ENCODE measurements at regions not wholly inside any gene's neighbourhood (a gene's known extent, or its start where the extent isn't known, plus 50 kb on each side); places are given as distances from the start of the nearest gene placed in this dataset.

DNA sequence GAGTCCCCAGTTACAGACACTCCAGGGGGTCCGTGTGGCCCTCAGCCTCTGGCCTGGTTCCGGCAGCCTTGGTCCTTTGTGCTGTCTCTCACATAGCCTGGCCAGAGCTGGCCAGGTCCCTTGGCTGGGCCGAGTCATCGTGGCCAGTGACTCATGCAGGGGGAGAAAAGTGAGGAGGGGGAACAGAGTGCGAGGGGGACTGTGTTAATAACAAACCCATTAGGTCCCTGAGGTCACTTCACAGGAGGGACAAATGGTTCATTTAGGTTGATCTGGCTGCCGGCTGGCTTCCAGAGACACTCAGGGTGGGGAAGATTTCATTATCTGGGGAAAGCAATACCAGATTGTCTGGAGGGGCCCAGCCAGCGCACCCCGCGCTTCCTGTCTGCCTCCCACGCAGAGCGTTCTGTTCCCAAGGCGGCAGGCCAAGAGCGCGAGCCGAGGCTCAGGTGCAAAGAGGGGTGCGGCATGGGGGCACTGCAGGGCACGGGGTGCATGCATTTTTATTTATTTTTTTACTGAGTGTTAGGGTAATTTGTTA is 223.1 kb downstream of the SEC14L1 start (continued):
- TF ChIP-seq, protein P1, sequence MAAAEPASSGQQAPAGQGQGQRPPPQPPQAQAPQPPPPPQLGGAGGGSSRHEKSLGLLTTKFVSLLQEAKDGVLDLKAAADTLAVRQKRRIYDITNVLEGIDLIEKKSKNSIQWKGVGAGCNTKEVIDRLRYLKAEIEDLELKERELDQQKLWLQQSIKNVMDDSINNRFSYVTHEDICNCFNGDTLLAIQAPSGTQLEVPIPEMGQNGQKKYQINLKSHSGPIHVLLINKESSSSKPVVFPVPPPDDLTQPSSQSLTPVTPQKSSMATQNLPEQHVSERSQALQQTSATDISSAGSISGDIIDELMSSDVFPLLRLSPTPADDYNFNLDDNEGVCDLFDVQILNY (CRISPR knock-in tag; IDR thresholded peaks at IDR 0.05): no peak
- TF ChIP-seq EZH2 (IDR thresholded peaks at IDR 0.05; ENCODE audit: borderline replicate concordance, low read depth, low read length) (no peak), ZFP1 (CRISPR knock-in tag; IDR thresholded peaks at IDR 0.05) (no peak), MAFK (IDR thresholded peaks at IDR 0.05; ENCODE audit: low read length) (peak; percentile 39), KAT2B (IDR thresholded peaks at IDR 0.05; ENCODE audit: low read depth, low read length) (no peak), SIRT6 (IDR thresholded peaks at IDR 0.05; ENCODE audit: low read depth, low read length) (no peak), NFATC3 (IDR thresholded peaks at IDR 0.05) (no peak), SETDB1 (IDR thresholded peaks at IDR 0.05; ENCODE audit: low read length) (no peak), EHMT2 (IDR thresholded peaks at IDR 0.05) (no peak), RFX7 (CRISPR knock-in tag; IDR thresholded peaks at IDR 0.05) (no peak), POLR2H (tag; IDR thresholded peaks at IDR 0.05; ENCODE audit: low read depth) (no peak), KDM5B (IDR thresholded peaks at IDR 0.05; ENCODE audit: insufficient replicate concordance, low read depth, low read length) (no peak), ETV6 (IDR thresholded peaks at IDR 0.05; ENCODE audit: borderline replicate concordance in 1 of 2, low read depth in 2 of 2, low read length in 1 of 2) (peak; percentile 7 to 77; a peak in 2 of 4 replicates), ETV6 (CRISPR knock-in tag; IDR thresholded peaks at IDR 0.05; ENCODE audit: borderline replicate concordance) (no peak), RFX5 (IDR thresholded peaks at IDR 0.05; ENCODE audit: low read depth, low read length) (no peak), LARP7 (IDR thresholded peaks at IDR 0.05) (no peak), NCOA6 (IDR thresholded peaks at IDR 0.05) (no peak), TAF9B (IDR thresholded peaks at IDR 0.05; ENCODE audit: partially characterized antibody) (no peak), HNRNPLL (IDR thresholded peaks at IDR 0.05; ENCODE audit: low read depth, low read length, poor library complexity, severe bottlenecking) (no peak), L3MBTL2 (IDR thresholded peaks at IDR 0.05) (peak; percentile 61), MEIS2 (IDR thresholded peaks at IDR 0.05; ENCODE audit: partially characterized antibody) (peak; percentile 31), ZZZ3 (IDR thresholded peaks at IDR 0.05) (no peak)
- TF ChIP-seq, protein P2, sequence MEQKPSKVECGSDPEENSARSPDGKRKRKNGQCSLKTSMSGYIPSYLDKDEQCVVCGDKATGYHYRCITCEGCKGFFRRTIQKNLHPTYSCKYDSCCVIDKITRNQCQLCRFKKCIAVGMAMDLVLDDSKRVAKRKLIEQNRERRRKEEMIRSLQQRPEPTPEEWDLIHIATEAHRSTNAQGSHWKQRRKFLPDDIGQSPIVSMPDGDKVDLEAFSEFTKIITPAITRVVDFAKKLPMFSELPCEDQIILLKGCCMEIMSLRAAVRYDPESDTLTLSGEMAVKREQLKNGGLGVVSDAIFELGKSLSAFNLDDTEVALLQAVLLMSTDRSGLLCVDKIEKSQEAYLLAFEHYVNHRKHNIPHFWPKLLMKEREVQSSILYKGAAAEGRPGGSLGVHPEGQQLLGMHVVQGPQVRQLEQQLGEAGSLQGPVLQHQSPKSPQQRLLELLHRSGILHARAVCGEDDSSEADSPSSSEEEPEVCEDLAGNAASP (IDR thresholded peaks at IDR 0.05): no peak
- TF ChIP-seq, protein P3, sequence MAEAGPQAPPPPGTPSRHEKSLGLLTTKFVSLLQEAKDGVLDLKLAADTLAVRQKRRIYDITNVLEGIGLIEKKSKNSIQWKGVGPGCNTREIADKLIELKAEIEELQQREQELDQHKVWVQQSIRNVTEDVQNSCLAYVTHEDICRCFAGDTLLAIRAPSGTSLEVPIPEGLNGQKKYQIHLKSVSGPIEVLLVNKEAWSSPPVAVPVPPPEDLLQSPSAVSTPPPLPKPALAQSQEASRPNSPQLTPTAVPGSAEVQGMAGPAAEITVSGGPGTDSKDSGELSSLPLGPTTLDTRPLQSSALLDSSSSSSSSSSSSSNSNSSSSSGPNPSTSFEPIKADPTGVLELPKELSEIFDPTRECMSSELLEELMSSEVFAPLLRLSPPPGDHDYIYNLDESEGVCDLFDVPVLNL (CRISPR knock-in tag; IDR thresholded peaks at IDR 0.05; ENCODE audit: low read depth): no peak
- TF ChIP-seq, protein P4, sequence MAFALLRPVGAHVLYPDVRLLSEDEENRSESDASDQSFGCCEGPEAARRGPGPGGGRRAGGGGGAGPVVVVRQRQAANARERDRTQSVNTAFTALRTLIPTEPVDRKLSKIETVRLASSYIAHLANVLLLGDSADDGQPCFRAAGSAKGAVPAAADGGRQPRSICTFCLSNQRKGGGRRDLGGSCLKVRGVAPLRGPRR (CRISPR knock-in tag; IDR thresholded peaks at IDR 0.05): no peak
- TF ChIP-seq, protein P5, sequence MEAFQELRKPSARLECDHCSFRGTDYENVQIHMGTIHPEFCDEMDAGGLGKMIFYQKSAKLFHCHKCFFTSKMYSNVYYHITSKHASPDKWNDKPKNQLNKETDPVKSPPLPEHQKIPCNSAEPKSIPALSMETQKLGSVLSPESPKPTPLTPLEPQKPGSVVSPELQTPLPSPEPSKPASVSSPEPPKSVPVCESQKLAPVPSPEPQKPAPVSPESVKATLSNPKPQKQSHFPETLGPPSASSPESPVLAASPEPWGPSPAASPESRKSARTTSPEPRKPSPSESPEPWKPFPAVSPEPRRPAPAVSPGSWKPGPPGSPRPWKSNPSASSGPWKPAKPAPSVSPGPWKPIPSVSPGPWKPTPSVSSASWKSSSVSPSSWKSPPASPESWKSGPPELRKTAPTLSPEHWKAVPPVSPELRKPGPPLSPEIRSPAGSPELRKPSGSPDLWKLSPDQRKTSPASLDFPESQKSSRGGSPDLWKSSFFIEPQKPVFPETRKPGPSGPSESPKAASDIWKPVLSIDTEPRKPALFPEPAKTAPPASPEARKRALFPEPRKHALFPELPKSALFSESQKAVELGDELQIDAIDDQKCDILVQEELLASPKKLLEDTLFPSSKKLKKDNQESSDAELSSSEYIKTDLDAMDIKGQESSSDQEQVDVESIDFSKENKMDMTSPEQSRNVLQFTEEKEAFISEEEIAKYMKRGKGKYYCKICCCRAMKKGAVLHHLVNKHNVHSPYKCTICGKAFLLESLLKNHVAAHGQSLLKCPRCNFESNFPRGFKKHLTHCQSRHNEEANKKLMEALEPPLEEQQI (IDR thresholded peaks at IDR 0.05): no peak
